GM12878 (cell line): ENCODE measurements at regions not wholly inside any gene's neighbourhood (a gene's known extent, or its start where the extent isn't known, plus 50 kb on each side); places are given as distances from the start of the nearest gene placed in this dataset.

ENCODE experiments used
- ATAC-seq: fragments of 200-7000 bp; cut with Tn5 transposase; 3 replicates; pipeline ENCODE4 v1.9.1; 2020; ENCODE audit warnings: mild to moderate bottlenecking, moderate library complexity
- BruUV-seq: library from RNA; stranded (reverse); fragments of 400-500 nt; replicated peaks from 2 replicates; lab custom pipeline; 2021; lab: Mats Ljungman, UMichigan
- CTCF ChIA-PET: fragments of 300-600 bp; sonication (Branson Sonifier 250); formaldehyde crosslinking; extraction: SDS; loops from one replicate; lab custom pipeline; 2021; ENCODE audit warnings: inconsistent platforms; lab: Yijun Ruan, JAX
- POLR2A ChIA-PET: fragments of 350-600 bp; formaldehyde crosslinking; extraction: SDS; loops from one replicate; lab custom pipeline; 2021; ENCODE audit warnings: inconsistent platforms; lab: Charles Lee
- RAD21 ChIA-PET: fragments of 300-600 bp; sonication (Branson Sonifier 250); formaldehyde crosslinking; loops from one replicate; lab custom pipeline; 2023; ENCODE audit warnings: antibody characterized with exemption; ENCODE audit not compliant: unreplicated experiment; lab: Charles Lee
- SMC1A ChIA-PET: fragments of 300-600 bp; sonication (Branson Sonifier 250); formaldehyde crosslinking; loops from one replicate; lab custom pipeline; 2023; ENCODE audit not compliant: unreplicated experiment, uncharacterized antibody; lab: Charles Lee
- DNase-seq: peaks from one replicate; pipeline ENCODE4 v3.0.0-alpha.2; 2011; ENCODE audit warnings: low read depth, low spot score
- FAIRE-seq: peaks from 3 replicates; lab custom pipeline; 2011; peaks lifted over from hg19 to GRCh38; lab: Jason Lieb, UNC
- H2AFZ ChIP-seq: 2 replicates; pipeline ENCODE4 v1.6.0; 2011; ENCODE audit warnings: low read depth, low read length, control low read depth; ENCODE audit not compliant: control insufficient read depth
- H3K27ac ChIP-seq: 2 replicates; pipeline ENCODE4 v1.5.1; 2011; ENCODE audit warnings: control low read depth; ENCODE audit not compliant: control insufficient read depth, insufficient read depth
- H3K27me3 ChIP-seq, 2 experiments: replicated peaks in 1 of 2; 2 replicates each; pipeline versions ENCODE4 v1.6.0 to v1.6.1; 2011; ENCODE audit warnings: low read length in 1 of 2; ENCODE audit not compliant: control insufficient read depth in 2 of 2, insufficient read depth in 2 of 2
- H3K36me3 ChIP-seq, 2 experiments: 2 replicates each; pipeline ENCODE4 v1.5.1; 2011; ENCODE audit warnings: low read length in 1 of 2; ENCODE audit not compliant: control insufficient read depth in 2 of 2, insufficient read depth in 2 of 2
- H3K4me1 ChIP-seq: 2 replicates; pipeline ENCODE4 v1.6.1; 2011; ENCODE audit warnings: mild to moderate bottlenecking, low read length, moderate library complexity, mixed read lengths; ENCODE audit not compliant: control insufficient read depth, insufficient read depth
- H3K4me2 ChIP-seq: 2 replicates; pipeline ENCODE4 v1.6.0; 2011; ENCODE audit warnings: control low read depth; ENCODE audit not compliant: control insufficient read depth, insufficient read depth
- H3K4me3 ChIP-seq: fragments of 200-600 bp; sonication (generic); 2 replicates; pipeline ENCODE4 v1.5.1; 2016
- H3K79me2 ChIP-seq: 2 replicates; pipeline ENCODE4 v1.6.0; 2011; ENCODE audit warnings: low read length; ENCODE audit not compliant: control insufficient read depth, insufficient read depth
- H3K9ac ChIP-seq: 2 replicates; pipeline ENCODE4 v1.8.0; 2011; ENCODE audit warnings: low read length, control low read depth, mixed read lengths; ENCODE audit not compliant: control insufficient read depth, insufficient read depth
- H3K9me3 ChIP-seq: replicated peaks from 3 replicates; pipeline ENCODE4 v1.5.1; 2011; ENCODE audit warnings: mild to moderate bottlenecking, low read length; ENCODE audit not compliant: control insufficient read depth, insufficient read depth
- H4K20me1 ChIP-seq: 2 replicates; pipeline ENCODE4 v1.6.0; 2011; ENCODE audit not compliant: control insufficient read depth, insufficient read depth
- EP300 ChIP-seq, 2 experiments: fragments of 150-350 bp in 1 of 2; IDR thresholded peaks; 2 replicates each; pipeline ENCODE4 v1.6.1; 2011 to 2012; ENCODE audit warnings: low read depth in 2 of 2, low read length in 2 of 2, borderline replicate concordance in 1 of 2, improper control_type of control experiment in 1 of 2, inconsistent platforms in 1 of 2; ENCODE audit not compliant: control insufficient read depth in 1 of 2
- ESRRA ChIP-seq: IDR thresholded peaks from 2 replicates; pipeline ENCODE4 v1.6.1; 2012; ENCODE audit warnings: mild to moderate bottlenecking, low read length, improper control_type of control experiment
- FOXK2 ChIP-seq: fragments of 450-650 bp; IDR thresholded peaks from 2 replicates; pipeline ENCODE4 v1.6.1; 2017; ENCODE audit warnings: mild to moderate bottlenecking, moderate library complexity
- KDM1A ChIP-seq: fragments of 200-600 bp; sonication (generic); IDR thresholded peaks from 2 replicates; pipeline ENCODE4 v1.6.1; 2016; ENCODE audit warnings: borderline replicate concordance
- MYC ChIP-seq: IDR thresholded peaks from 2 replicates; pipeline ENCODE4 v1.6.1; 2011; ENCODE audit warnings: mild to moderate bottlenecking, low read length, moderate library complexity, inconsistent platforms; ENCODE audit not compliant: insufficient read depth, insufficient replicate concordance, insufficient read length, severe bottlenecking
- PML ChIP-seq: IDR thresholded peaks from 2 replicates; pipeline ENCODE4 v1.6.1; 2012; ENCODE audit warnings: low read length, inconsistent platforms
- RFX5 ChIP-seq: IDR thresholded peaks from 2 replicates; pipeline ENCODE4 v1.6.1; 2011; ENCODE audit warnings: low read depth, low read length, improper control_type of control experiment
- SIX5 ChIP-seq: IDR thresholded peaks from 2 replicates; pipeline ENCODE4 v1.6.1; 2011; ENCODE audit warnings: mild to moderate bottlenecking, low read depth, low read length, moderate library complexity; ENCODE audit not compliant: severe bottlenecking
- SP1 ChIP-seq: IDR thresholded peaks from one replicate; pipeline ENCODE4 v1.6.1; 2011; ENCODE audit warnings: low read depth, low read length
- SREBF1 ChIP-seq: IDR thresholded peaks from 2 replicates; pipeline ENCODE4 v1.6.1; 2012; ENCODE audit warnings: mild to moderate bottlenecking, low read length
- SREBF2 ChIP-seq: IDR thresholded peaks from 2 replicates; pipeline ENCODE4 v1.6.1; 2012; ENCODE audit warnings: mild to moderate bottlenecking, low read length
- TARDBP ChIP-seq: IDR thresholded peaks from 2 replicates; pipeline ENCODE4 v1.6.1; 2016; ENCODE audit warnings: borderline replicate concordance
- WGBS: methylation state at CpG from one replicate; pipeline ENCODE4 v1.1.6; 2016; ENCODE audit warnings: low lambda C conversion rate; ENCODE audit not compliant: insufficient replicate concordance, insufficient coverage; ENCODE audit errors: missing lambda C conversion rate; 5-methylcytosine and 5-hydroxymethylcytosine counted together
- in situ Hi-C: fragments of 300-500 bp; cut with MboI; formaldehyde crosslinking; loops from 9 replicates; pipeline ENCODE4 v1.14.3; 2018; ENCODE audit warnings: mixed read lengths
- intact Hi-C: fragments of 100-400 bp; cut with micrococcal nuclease; formaldehyde crosslinking; loops from one replicate; pipeline ENCODE4 v1.14.2; 2022; ENCODE audit not compliant: unreplicated experiment
- TF ChIP-seq, protein P1 (sequence below): fragments of 450-650 bp; IDR thresholded peaks from 2 replicates; pipeline ENCODE4 v1.6.1; 2016; ENCODE audit warnings: mild to moderate bottlenecking, moderate library complexity, borderline replicate concordance
- TF ChIP-seq, protein P2 (sequence below): fragments of 450-650 bp; IDR thresholded peaks from 2 replicates; pipeline ENCODE4 v1.6.1; 2014; ENCODE audit warnings: mild to moderate bottlenecking
- TF ChIP-seq, protein P3 (sequence below): fragments of 450-650 bp; IDR thresholded peaks from 2 replicates; pipeline ENCODE4 v1.6.1; 2017; ENCODE audit warnings: low read depth, mild to moderate bottlenecking, moderate library complexity

DNA sequence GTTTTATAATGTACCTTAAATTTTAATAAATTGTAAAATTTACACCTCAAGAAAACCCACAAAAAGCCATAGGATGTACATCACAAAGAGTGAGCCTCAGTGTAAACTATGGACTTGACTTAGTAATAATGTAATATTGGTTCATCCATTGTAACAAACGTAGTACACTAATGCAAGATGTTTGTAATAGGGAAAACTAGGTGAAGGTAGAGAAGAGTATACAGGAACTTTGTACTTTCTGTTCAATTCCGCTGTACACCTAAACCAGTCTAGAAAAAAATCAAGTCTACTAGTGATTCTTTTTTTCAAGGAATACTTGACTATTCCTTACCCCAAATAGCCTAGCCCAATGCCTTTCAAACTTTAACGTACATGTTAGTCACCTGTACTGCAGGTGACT is 222.3 kb upstream of the FGGY start:
- ChIA-PET RAD21 (no interaction called here), POLR2A (no interaction called here), SMC1A (interaction anchor here (1.5 kb wide), 1 partner anchor 11 kb away, joined by 4 read pairs; no protein-coding TSS in a partner anchor), CTCF (no interaction called here)
- Histone ChIP-seq H2AFZ (no peak overlapping the region), H3K27ac (no peak overlapping the region), H3K36me3 (no peaks in the 10 kb centered on the region), H4K20me1 (no peaks in the 10 kb centered on the region), H3K4me3 (no peak overlapping the region), H3K27me3 (no peaks in the 10 kb centered on the region), H3K9me3 (no peaks in the 10 kb centered on the region), H3K9ac (no peak overlapping the region), H3K79me2 (no peaks in the 10 kb centered on the region), H3K4me2 (no peak overlapping the region), H3K4me1 (peaks cover 14% of the 10 kb centered on the region)
- no peak for DNase-seq
- ATAC-seq, result no peak
- BruUV-seq, result no TSS peak
- WGBS, result 35% methylated on average over 3 of the region's 3 CpGs
- in situ Hi-C loops, result no loop called here
- FAIRE-seq, result no peak
- intact Hi-C loops, result no loop called here
- no peak for TF ChIP-seq SP1
- TF ChIP-seq, protein P1, sequence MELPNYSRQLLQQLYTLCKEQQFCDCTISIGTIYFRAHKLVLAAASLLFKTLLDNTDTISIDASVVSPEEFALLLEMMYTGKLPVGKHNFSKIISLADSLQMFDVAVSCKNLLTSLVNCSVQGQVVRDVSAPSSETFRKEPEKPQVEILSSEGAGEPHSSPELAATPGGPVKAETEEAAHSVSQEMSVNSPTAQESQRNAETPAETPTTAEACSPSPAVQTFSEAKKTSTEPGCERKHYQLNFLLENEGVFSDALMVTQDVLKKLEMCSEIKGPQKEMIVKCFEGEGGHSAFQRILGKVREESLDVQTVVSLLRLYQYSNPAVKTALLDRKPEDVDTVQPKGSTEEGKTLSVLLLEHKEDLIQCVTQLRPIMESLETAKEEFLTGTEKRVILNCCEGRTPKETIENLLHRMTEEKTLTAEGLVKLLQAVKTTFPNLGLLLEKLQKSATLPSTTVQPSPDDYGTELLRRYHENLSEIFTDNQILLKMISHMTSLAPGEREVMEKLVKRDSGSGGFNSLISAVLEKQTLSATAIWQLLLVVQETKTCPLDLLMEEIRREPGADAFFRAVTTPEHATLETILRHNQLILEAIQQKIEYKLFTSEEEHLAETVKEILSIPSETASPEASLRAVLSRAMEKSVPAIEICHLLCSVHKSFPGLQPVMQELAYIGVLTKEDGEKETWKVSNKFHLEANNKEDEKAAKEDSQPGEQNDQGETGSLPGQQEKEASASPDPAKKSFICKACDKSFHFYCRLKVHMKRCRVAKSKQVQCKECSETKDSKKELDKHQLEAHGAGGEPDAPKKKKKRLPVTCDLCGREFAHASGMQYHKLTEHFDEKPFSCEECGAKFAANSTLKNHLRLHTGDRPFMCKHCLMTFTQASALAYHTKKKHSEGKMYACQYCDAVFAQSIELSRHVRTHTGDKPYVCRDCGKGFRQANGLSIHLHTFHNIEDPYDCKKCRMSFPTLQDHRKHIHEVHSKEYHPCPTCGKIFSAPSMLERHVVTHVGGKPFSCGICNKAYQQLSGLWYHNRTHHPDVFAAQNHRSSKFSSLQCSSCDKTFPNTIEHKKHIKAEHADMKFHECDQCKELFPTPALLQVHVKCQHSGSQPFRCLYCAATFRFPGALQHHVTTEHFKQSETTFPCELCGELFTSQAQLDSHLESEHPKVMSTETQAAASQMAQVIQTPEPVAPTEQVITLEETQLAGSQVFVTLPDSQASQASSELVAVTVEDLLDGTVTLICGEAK, result no peak
- TF ChIP-seq EP300 (IDR thresholded peaks at IDR 0.05; ENCODE audit: borderline replicate concordance in 1 of 2, control insufficient read depth in 1 of 2, low read depth in 2 of 2, low read length in 2 of 2), result no peak
- TF ChIP-seq KDM1A, result no peak
- TF ChIP-seq MYC, result no peak
- no peak for TF ChIP-seq SREBF2
- TF ChIP-seq PML, result no peak
- TF ChIP-seq SREBF1, result no peak
- no peak for TF ChIP-seq FOXK2
- TF ChIP-seq TARDBP, result no peak
- no peak for TF ChIP-seq RFX5
- no peak for TF ChIP-seq ESRRA
- TF ChIP-seq, protein P2, sequence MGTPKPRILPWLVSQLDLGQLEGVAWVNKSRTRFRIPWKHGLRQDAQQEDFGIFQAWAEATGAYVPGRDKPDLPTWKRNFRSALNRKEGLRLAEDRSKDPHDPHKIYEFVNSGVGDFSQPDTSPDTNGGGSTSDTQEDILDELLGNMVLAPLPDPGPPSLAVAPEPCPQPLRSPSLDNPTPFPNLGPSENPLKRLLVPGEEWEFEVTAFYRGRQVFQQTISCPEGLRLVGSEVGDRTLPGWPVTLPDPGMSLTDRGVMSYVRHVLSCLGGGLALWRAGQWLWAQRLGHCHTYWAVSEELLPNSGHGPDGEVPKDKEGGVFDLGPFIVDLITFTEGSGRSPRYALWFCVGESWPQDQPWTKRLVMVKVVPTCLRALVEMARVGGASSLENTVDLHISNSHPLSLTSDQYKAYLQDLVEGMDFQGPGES, result no peak
- TF ChIP-seq, protein P3, sequence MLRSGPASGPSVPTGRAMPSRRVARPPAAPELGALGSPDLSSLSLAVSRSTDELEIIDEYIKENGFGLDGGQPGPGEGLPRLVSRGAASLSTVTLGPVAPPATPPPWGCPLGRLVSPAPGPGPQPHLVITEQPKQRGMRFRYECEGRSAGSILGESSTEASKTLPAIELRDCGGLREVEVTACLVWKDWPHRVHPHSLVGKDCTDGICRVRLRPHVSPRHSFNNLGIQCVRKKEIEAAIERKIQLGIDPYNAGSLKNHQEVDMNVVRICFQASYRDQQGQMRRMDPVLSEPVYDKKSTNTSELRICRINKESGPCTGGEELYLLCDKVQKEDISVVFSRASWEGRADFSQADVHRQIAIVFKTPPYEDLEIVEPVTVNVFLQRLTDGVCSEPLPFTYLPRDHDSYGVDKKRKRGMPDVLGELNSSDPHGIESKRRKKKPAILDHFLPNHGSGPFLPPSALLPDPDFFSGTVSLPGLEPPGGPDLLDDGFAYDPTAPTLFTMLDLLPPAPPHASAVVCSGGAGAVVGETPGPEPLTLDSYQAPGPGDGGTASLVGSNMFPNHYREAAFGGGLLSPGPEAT, result no peak
- no peak for TF ChIP-seq SIX5
